Panc1 (cell line): ENCODE measurements at regions not wholly inside any gene's neighbourhood (a gene's known extent, or its start where the extent isn't known, plus 50 kb on each side); places are given as distances from the start of the nearest gene placed in this dataset.

ENCODE experiments used
- ATAC-seq: fragments of 200-7000 bp; cut with Tn5 transposase; 2 replicates; pipeline ENCODE4 v1.9.1; 2020; ENCODE audit warnings: mild to moderate bottlenecking, moderate library complexity
- BruUV-seq: library from RNA; stranded (reverse); fragments of 400-500 nt; replicated peaks from 2 replicates; lab custom pipeline; 2021; lab: Mats Ljungman, UMichigan
- CTCF ChIA-PET: fragments of 300-600 bp; sonication (Branson Sonifier 250); formaldehyde crosslinking; loops from one replicate; lab custom pipeline; 2022; ENCODE audit warnings: antibody characterized with exemption; lab: Charles Lee
- POLR2A ChIA-PET: fragments of 300-600 bp; sonication (Branson Sonifier 250); formaldehyde crosslinking; loops from one replicate; lab custom pipeline; 2022; ENCODE audit warnings: antibody characterized with exemption; lab: Charles Lee
- DNase-seq: peaks from one replicate; pipeline ENCODE4 v3.0.0-alpha.2; 2010; ENCODE audit warnings: low read depth, low spot score
- H3K27ac ChIP-seq: 2 replicates; pipeline ENCODE4 v1.5.1; 2011; ENCODE audit warnings: mild to moderate bottlenecking, low read length, inconsistent platforms
- H3K27me3 ChIP-seq: fragments of 200-500 bp; sonication (Bioruptor generic); 2 replicates; pipeline ENCODE4 v1.6.0; 2014; ENCODE audit warnings: low read length, inconsistent platforms; ENCODE audit not compliant: control insufficient read depth, insufficient read depth
- H3K36me3 ChIP-seq: fragments of 200-500 bp; sonication (Bioruptor generic); 2 replicates; pipeline ENCODE4 v1.5.1; 2014; ENCODE audit warnings: inconsistent platforms, mild to moderate bottlenecking, low read length, moderate library complexity; ENCODE audit not compliant: control insufficient read depth, insufficient read depth
- H3K4me1 ChIP-seq: 2 replicates; pipeline ENCODE4 v1.5.1; 2011; ENCODE audit warnings: inconsistent platforms, mild to moderate bottlenecking, low read length, moderate library complexity; ENCODE audit not compliant: control insufficient read depth, insufficient read depth
- H3K4me3 ChIP-seq, 2 experiments: 2 replicates each; pipeline ENCODE4 v1.5.1; 2011 to 2012; ENCODE audit warnings: low read depth in 2 of 2, low read length in 2 of 2, mild to moderate bottlenecking in 2 of 2, inconsistent platforms in 1 of 2, moderate library complexity in 1 of 2
- H3K9me3 ChIP-seq: fragments of 200-500 bp; sonication (Bioruptor generic); 2 replicates; pipeline ENCODE4 v1.5.1; 2014; ENCODE audit warnings: low read depth, mild to moderate bottlenecking, inconsistent platforms, low read length, moderate library complexity; ENCODE audit not compliant: control insufficient read depth, insufficient read depth
- POLR2AphosphoS5 ChIP-seq: IDR thresholded peaks from 2 replicates; pipeline ENCODE4 v1.6.1; 2012; ENCODE audit warnings: mild to moderate bottlenecking, low read depth, low read length, moderate library complexity
- SIN3A ChIP-seq: IDR thresholded peaks from 2 replicates; pipeline ENCODE4 v1.6.1; 2012; ENCODE audit warnings: low read depth, mild to moderate bottlenecking, low read length, moderate library complexity, borderline replicate concordance; ENCODE audit not compliant: insufficient read depth
- TCF7L2 ChIP-seq: IDR thresholded peaks from 2 replicates; pipeline ENCODE4 v1.6.1; 2011; ENCODE audit warnings: mild to moderate bottlenecking, low read depth, low read length, inconsistent platforms
- in situ Hi-C: cut with HindIII; loops from 2 replicates; pipeline ENCODE4 v1.10.0; 2016; ENCODE audit warnings: low sequenced_read_pairs, low pct_unique_long_range_greater_than_20kb
- intact Hi-C: fragments of 100-400 bp; cut with micrococcal nuclease; formaldehyde crosslinking; loops from one replicate; pipeline ENCODE4 v1.10.0; 2022; ENCODE audit not compliant: unreplicated experiment
- TF ChIP-seq, protein P1 (sequence below): fragments of 450-650 bp; IDR thresholded peaks from 2 replicates; pipeline ENCODE4 v1.5.1; 2017; ENCODE audit warnings: mild to moderate bottlenecking
- TF ChIP-seq, protein P2 (sequence below), 2 experiments: IDR thresholded peaks; 2 replicates each; pipeline ENCODE4 v1.6.1; 2011 to 2012; ENCODE audit warnings: low read depth in 2 of 2, control low read depth in 1 of 2, low read length in 1 of 2, mild to moderate bottlenecking in 1 of 2, moderate library complexity in 1 of 2; ENCODE audit not compliant: insufficient read depth in 1 of 2

DNA sequence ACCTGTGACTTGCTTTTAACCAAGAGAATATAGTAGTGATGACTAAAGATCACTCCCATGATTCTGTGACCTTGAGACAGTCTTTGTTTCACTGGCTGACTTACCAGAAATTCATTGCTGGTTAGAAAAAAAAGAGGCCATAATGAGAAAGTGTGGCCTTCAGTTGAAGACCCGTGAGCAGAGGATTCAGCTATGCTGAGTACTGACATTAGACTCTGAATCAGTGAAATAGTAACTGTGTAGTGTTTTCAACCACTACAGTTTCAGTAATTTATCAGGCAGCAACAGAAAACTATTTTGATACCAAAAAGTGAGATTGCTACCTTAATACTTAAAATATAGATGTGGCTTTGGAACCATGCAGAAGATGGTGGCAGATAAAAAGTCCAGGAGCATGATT is 298.0 kb upstream of the KCND2 start:
- intact Hi-C loops: no loop called here

DNA sequence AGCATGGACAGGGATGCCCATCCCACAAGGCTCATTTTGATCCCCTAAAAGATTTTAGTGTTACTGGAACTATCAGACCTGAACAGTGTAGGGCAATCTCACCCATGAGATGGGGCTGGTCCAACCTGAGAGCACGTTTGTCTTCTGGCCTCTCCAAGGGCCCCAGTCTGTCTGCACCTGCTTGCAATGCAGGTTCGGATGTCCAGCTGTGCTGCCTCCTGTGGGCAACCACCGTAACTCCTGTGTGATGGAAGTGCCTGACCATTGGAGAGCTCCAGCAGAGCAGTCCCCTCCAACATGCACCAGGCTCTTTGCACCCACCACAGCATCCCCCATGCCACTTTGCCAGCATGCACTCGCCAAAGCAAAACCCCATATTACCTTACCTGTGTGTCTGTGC is 290.1 kb upstream of the KCND2 start:
- ChIA-PET CTCF (no interaction called here), POLR2A (no interaction called here)
- Histone ChIP-seq H3K4me3 (no peak overlapping the region), H3K36me3 (no peaks in the 10 kb centered on the region), H3K27me3 (no peaks in the 10 kb centered on the region), H3K4me1 (no peaks in the 10 kb centered on the region), H3K27ac (no peak overlapping the region), H3K9me3 (no peaks in the 10 kb centered on the region; the same call in 1 of the 2 replicates)
- ATAC-seq: no peak
- in situ Hi-C loops: no loop called here
- no peak for TF ChIP-seq POLR2AphosphoS5
- TF ChIP-seq, protein P1, sequence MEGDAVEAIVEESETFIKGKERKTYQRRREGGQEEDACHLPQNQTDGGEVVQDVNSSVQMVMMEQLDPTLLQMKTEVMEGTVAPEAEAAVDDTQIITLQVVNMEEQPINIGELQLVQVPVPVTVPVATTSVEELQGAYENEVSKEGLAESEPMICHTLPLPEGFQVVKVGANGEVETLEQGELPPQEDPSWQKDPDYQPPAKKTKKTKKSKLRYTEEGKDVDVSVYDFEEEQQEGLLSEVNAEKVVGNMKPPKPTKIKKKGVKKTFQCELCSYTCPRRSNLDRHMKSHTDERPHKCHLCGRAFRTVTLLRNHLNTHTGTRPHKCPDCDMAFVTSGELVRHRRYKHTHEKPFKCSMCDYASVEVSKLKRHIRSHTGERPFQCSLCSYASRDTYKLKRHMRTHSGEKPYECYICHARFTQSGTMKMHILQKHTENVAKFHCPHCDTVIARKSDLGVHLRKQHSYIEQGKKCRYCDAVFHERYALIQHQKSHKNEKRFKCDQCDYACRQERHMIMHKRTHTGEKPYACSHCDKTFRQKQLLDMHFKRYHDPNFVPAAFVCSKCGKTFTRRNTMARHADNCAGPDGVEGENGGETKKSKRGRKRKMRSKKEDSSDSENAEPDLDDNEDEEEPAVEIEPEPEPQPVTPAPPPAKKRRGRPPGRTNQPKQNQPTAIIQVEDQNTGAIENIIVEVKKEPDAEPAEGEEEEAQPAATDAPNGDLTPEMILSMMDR: no peak
- no peak for TF ChIP-seq SIN3A
- no peak for TF ChIP-seq TCF7L2
- TF ChIP-seq, protein P2, sequence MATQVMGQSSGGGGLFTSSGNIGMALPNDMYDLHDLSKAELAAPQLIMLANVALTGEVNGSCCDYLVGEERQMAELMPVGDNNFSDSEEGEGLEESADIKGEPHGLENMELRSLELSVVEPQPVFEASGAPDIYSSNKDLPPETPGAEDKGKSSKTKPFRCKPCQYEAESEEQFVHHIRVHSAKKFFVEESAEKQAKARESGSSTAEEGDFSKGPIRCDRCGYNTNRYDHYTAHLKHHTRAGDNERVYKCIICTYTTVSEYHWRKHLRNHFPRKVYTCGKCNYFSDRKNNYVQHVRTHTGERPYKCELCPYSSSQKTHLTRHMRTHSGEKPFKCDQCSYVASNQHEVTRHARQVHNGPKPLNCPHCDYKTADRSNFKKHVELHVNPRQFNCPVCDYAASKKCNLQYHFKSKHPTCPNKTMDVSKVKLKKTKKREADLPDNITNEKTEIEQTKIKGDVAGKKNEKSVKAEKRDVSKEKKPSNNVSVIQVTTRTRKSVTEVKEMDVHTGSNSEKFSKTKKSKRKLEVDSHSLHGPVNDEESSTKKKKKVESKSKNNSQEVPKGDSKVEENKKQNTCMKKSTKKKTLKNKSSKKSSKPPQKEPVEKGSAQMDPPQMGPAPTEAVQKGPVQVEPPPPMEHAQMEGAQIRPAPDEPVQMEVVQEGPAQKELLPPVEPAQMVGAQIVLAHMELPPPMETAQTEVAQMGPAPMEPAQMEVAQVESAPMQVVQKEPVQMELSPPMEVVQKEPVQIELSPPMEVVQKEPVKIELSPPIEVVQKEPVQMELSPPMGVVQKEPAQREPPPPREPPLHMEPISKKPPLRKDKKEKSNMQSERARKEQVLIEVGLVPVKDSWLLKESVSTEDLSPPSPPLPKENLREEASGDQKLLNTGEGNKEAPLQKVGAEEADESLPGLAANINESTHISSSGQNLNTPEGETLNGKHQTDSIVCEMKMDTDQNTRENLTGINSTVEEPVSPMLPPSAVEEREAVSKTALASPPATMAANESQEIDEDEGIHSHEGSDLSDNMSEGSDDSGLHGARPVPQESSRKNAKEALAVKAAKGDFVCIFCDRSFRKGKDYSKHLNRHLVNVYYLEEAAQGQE (IDR thresholded peaks at IDR 0.05; ENCODE audit: insufficient read depth in 1 of 2, low read depth in 2 of 2, low read length in 1 of 2): no peak
- no TSS peak for BruUV-seq
- intact Hi-C loops: no loop called here
- no peak for DNase-seq

More for the DNA sequence above, 298.0 kb upstream of the KCND2 start:
- CTCF ChIA-PET: no interaction called here
- Histone ChIP-seq H3K27ac (no peak overlapping the region), H3K9me3 (no peaks in the 10 kb centered on the region; the same call in 1 of the 2 replicates), H3K27me3 (no peaks in the 10 kb centered on the region), H3K4me1 (no peaks in the 10 kb centered on the region), H3K36me3 (no peaks in the 10 kb centered on the region), H3K4me3 (no peak overlapping the region)
- DNase-seq: no peak
- POLR2A ChIA-PET: no interaction called here
- BruUV-seq: no TSS peak
- in situ Hi-C loops: no loop called here
- ATAC-seq: no peak
- TF ChIP-seq TCF7L2: no peak
- TF ChIP-seq, protein P1: no peak
